ENCODE measurements at regions not wholly inside any gene's neighbourhood (a gene's known extent, or its start where the extent isn't known, plus 50 kb on each side); places are given as distances from the start of the nearest gene placed in this dataset.

DNA sequence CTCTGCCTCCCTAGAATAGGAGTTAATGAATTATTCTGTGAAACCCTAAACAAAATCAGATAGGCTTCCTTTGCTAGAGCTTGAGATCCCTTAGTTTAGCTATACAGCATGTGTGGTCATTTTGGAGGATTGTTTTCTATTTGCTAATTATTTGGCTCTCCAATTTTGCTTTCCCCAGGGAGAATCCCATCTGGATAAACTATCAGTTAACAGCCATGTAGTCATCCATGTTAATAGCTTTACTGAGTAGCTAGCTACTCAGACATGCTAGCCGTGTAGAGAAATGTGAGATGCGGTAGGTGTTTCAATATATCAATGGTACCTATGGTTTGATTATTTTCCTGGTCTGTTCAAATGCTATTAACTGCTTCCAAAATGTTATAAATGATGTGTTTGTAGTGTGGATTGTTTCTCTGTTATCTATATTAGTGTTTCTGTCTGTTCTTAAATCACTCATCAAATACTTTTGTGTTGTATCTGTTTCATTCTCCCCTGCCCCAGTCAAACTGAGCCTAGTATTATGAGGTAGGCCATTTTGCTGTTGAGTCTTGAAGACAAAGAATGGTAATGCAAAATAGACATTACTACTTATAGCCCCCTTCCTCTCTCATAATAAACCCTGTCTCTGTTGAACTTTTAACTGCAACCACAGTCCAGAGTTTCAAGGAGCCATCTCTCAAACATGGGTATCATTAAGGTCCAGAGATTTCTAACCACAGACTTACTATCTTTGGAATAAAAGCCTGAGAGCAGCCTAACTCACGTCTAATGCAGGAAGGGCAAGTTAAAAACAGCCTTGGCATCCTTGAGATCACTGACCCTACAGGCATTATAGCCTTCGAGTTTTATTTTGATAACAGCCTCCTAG, 56.1 kb upstream of the GRAMD1B start:
- no peak for TF ChIP-seq ZNF331 (CRISPR knock-in tag; IDR thresholded peaks at IDR 0.05; ENCODE audit: low read depth)
- TF ChIP-seq ZNF114 (CRISPR knock-in tag; IDR thresholded peaks at IDR 0.05): no peak
- TF ChIP-seq, protein P1, sequence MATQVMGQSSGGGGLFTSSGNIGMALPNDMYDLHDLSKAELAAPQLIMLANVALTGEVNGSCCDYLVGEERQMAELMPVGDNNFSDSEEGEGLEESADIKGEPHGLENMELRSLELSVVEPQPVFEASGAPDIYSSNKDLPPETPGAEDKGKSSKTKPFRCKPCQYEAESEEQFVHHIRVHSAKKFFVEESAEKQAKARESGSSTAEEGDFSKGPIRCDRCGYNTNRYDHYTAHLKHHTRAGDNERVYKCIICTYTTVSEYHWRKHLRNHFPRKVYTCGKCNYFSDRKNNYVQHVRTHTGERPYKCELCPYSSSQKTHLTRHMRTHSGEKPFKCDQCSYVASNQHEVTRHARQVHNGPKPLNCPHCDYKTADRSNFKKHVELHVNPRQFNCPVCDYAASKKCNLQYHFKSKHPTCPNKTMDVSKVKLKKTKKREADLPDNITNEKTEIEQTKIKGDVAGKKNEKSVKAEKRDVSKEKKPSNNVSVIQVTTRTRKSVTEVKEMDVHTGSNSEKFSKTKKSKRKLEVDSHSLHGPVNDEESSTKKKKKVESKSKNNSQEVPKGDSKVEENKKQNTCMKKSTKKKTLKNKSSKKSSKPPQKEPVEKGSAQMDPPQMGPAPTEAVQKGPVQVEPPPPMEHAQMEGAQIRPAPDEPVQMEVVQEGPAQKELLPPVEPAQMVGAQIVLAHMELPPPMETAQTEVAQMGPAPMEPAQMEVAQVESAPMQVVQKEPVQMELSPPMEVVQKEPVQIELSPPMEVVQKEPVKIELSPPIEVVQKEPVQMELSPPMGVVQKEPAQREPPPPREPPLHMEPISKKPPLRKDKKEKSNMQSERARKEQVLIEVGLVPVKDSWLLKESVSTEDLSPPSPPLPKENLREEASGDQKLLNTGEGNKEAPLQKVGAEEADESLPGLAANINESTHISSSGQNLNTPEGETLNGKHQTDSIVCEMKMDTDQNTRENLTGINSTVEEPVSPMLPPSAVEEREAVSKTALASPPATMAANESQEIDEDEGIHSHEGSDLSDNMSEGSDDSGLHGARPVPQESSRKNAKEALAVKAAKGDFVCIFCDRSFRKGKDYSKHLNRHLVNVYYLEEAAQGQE (IDR thresholded peaks at IDR 0.05; ENCODE audit: unreplicated experiment): no peak
- no peak for TF ChIP-seq EZH2phosphoT487 (IDR thresholded peaks at IDR 0.05; ENCODE audit: unreplicated experiment)
- TF ChIP-seq EZH2 (IDR thresholded peaks at IDR 0.05; ENCODE audit: low read depth, unreplicated experiment): no peak
- no peak for TF ChIP-seq STAT1 (IDR thresholded peaks at IDR 0.05; ENCODE audit: unreplicated experiment)
- no peak for TF ChIP-seq JUNB (IDR thresholded peaks at IDR 0.05; ENCODE audit: unreplicated experiment)
- TF ChIP-seq, protein P2, sequence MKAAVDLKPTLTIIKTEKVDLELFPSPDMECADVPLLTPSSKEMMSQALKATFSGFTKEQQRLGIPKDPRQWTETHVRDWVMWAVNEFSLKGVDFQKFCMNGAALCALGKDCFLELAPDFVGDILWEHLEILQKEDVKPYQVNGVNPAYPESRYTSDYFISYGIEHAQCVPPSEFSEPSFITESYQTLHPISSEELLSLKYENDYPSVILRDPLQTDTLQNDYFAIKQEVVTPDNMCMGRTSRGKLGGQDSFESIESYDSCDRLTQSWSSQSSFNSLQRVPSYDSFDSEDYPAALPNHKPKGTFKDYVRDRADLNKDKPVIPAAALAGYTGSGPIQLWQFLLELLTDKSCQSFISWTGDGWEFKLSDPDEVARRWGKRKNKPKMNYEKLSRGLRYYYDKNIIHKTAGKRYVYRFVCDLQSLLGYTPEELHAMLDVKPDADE (IDR thresholded peaks at IDR 0.05): no peak
- TF ChIP-seq, protein P3, sequence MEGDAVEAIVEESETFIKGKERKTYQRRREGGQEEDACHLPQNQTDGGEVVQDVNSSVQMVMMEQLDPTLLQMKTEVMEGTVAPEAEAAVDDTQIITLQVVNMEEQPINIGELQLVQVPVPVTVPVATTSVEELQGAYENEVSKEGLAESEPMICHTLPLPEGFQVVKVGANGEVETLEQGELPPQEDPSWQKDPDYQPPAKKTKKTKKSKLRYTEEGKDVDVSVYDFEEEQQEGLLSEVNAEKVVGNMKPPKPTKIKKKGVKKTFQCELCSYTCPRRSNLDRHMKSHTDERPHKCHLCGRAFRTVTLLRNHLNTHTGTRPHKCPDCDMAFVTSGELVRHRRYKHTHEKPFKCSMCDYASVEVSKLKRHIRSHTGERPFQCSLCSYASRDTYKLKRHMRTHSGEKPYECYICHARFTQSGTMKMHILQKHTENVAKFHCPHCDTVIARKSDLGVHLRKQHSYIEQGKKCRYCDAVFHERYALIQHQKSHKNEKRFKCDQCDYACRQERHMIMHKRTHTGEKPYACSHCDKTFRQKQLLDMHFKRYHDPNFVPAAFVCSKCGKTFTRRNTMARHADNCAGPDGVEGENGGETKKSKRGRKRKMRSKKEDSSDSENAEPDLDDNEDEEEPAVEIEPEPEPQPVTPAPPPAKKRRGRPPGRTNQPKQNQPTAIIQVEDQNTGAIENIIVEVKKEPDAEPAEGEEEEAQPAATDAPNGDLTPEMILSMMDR (conservative IDR thresholded peaks at IDR 0.05; ENCODE audit: low read depth in 2 of 2): no peak
- TF ChIP-seq NANOG (IDR thresholded peaks at IDR 0.05; ENCODE audit: borderline replicate concordance): no peak
- TF ChIP-seq CREB1 (CRISPR knock-in tag; IDR thresholded peaks at IDR 0.05; ENCODE audit: low read depth): no peak
- no peak for TF ChIP-seq POLR2AphosphoS5 (IDR thresholded peaks at IDR 0.05; ENCODE audit: low read depth)
- TF ChIP-seq, protein P4, sequence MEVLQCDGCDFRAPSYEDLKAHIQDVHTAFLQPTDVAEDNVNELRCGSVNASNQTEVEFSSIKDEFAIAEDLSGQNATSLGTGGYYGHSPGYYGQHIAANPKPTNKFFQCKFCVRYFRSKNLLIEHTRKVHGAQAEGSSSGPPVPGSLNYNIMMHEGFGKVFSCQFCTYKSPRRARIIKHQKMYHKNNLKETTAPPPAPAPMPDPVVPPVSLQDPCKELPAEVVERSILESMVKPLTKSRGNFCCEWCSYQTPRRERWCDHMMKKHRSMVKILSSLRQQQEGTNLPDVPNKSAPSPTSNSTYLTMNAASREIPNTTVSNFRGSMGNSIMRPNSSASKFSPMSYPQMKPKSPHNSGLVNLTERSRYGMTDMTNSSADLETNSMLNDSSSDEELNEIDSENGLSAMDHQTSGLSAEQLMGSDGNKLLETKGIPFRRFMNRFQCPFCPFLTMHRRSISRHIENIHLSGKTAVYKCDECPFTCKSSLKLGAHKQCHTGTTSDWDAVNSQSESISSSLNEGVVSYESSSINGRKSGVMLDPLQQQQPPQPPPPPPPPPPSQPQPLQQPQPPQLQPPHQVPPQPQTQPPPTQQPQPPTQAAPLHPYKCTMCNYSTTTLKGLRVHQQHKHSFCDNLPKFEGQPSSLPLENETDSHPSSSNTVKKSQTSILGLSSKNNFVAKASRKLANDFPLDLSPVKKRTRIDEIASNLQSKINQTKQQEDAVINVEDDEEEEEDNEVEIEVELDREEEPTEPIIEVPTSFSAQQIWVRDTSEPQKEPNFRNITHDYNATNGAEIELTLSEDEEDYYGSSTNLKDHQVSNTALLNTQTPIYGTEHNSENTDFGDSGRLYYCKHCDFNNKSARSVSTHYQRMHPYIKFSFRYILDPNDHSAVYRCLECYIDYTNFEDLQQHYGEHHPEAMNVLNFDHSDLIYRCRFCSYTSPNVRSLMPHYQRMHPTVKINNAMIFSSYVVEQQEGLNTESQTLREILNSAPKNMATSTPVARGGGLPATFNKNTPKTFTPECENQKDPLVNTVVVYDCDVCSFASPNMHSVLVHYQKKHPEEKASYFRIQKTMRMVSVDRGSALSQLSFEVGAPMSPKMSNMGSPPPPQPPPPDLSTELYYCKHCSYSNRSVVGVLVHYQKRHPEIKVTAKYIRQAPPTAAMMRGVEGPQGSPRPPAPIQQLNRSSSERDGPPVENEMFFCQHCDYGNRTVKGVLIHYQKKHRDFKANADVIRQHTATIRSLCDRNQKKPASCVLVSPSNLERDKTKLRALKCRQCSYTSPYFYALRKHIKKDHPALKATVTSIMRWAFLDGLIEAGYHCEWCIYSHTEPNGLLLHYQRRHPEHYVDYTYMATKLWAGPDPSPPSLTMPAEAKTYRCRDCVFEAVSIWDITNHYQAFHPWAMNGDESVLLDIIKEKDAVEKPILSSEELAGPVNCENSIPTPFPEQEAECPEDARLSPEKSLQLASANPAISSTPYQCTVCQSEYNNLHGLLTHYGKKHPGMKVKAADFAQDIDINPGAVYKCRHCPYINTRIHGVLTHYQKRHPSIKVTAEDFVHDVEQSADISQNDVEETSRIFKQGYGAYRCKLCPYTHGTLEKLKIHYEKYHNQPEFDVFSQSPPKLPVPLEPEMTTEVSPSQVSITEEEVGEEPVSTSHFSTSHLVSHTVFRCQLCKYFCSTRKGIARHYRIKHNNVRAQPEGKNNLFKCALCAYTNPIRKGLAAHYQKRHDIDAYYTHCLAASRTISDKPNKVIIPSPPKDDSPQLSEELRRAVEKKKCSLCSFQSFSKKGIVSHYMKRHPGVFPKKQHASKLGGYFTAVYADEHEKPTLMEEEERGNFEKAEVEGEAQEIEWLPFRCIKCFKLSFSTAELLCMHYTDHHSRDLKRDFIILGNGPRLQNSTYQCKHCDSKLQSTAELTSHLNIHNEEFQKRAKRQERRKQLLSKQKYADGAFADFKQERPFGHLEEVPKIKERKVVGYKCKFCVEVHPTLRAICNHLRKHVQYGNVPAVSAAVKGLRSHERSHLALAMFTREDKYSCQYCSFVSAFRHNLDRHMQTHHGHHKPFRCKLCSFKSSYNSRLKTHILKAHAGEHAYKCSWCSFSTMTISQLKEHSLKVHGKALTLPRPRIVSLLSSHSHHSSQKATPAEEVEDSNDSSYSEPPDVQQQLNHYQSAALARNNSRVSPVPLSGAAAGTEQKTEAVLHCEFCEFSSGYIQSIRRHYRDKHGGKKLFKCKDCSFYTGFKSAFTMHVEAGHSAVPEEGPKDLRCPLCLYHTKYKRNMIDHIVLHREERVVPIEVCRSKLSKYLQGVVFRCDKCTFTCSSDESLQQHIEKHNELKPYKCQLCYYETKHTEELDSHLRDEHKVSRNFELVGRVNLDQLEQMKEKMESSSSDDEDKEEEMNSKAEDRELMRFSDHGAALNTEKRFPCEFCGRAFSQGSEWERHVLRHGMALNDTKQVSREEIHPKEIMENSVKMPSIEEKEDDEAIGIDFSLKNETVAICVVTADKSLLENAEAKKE (CRISPR knock-in tag; IDR thresholded peaks at IDR 0.05): no peak
- H3K4me2 ChIP-seq: no peak overlapping the region
- ATAC-seq (no peak), DNase-seq (ENCODE audit: low spot score) (no peak)
- no peaks in the 10 kb centered on the region for H3K79me2 ChIP-seq (replicated peaks; ENCODE audit: insufficient read depth)
- H3K27me3 Mint-ChIP-seq (ENCODE audit: insufficient read depth, low read depth, poor library complexity): no peaks in the 10 kb centered on the region
- H3K4me3 ChIP-seq: no peak overlapping the region
- no peaks in the 10 kb centered on the region for H4K20me1 ChIP-seq (replicated peaks; ENCODE audit: insufficient read depth)
- H3K4me3 Mint-ChIP-seq: no peak overlapping the region
- no peaks in the 10 kb centered on the region for H3K36me3 Mint-ChIP-seq (ENCODE audit: low read depth)
- H3K27ac ChIP-seq (ENCODE audit: low read depth): no peak overlapping the region
- no peaks in the 10 kb centered on the region for H3K9me2 ChIP-seq (ENCODE audit: insufficient read depth)
- H3K36me3 ChIP-seq (ENCODE audit: insufficient read depth): no peaks in the 10 kb centered on the region
- H3K9me3 Mint-ChIP-seq: no peaks in the 10 kb centered on the region
- no peaks in the 10 kb centered on the region for H3F3A ChIP-seq (replicated peaks; ENCODE audit: low read depth)
- H3K4me1 Mint-ChIP-seq: peaks cover 37% of the 10 kb centered on the region
- H3K27me3 ChIP-seq (ENCODE audit: insufficient read depth): no peaks in the 10 kb centered on the region
- H3K4me1 ChIP-seq (ENCODE audit: insufficient read depth): peaks cover 20% of the 10 kb centered on the region
- no peak overlapping the region for H3K27ac Mint-ChIP-seq
- no peak overlapping the region for H2AFZ ChIP-seq
